ENCODE measurements at regions not wholly inside any gene's neighbourhood (a gene's known extent, or its start where the extent isn't known, plus 50 kb on each side); places are given as distances from the start of the nearest gene placed in this dataset.

- Histone ChIP-seq H3K36me3 (no peaks in the 10 kb centered on the region), H3K4me2 (no peak overlapping the region), H3K9ac (no peak overlapping the region), H3K9me3 (ENCODE audit: low read depth) (no peaks in the 10 kb centered on the region), H3K4me3 (no peak overlapping the region), H2AFZ (replicated peaks) (no peak overlapping the region), H3K79me2 (ENCODE audit: low read depth) (no peaks in the 10 kb centered on the region), H3K27ac (no peak overlapping the region), H3K27me3 (no peaks in the 10 kb centered on the region), H4K20me1 (ENCODE audit: low read depth) (no peaks in the 10 kb centered on the region), H3K4me1 (no peaks in the 10 kb centered on the region), H3F3A (ENCODE audit: low read depth) (no peaks in the 10 kb centered on the region)
- TF ChIP-seq EZH2 (IDR thresholded peaks at IDR 0.05) (no peak), CTCF (IDR thresholded peaks at IDR 0.05) (no peak), EZH2phosphoT487 (IDR thresholded peaks at IDR 0.05) (no peak)
- H3K27ac Mint-ChIP-seq, result no peak overlapping the region
- peaks cover 2% of the 10 kb centered on the region for H3K27me3 Mint-ChIP-seq (ENCODE audit: insufficient read depth, low read depth)
- peaks cover 3% of the 10 kb centered on the region for H3K9me3 Mint-ChIP-seq
- H3K4me3 Mint-ChIP-seq, result no peak overlapping the region
- no peak for DNase-seq (ENCODE audit: low spot score)
- no peaks in the 10 kb centered on the region for H3K36me3 Mint-ChIP-seq
- peaks cover 6% of the 10 kb centered on the region for H3K4me1 Mint-ChIP-seq
Observed at GRCh38 chr17:73940511-73940910, 263.0 kb upstream of the RPL38 start.

GRCh38 chr17:73941919-73942530, 261.5 kb upstream of the RPL38 start:
- Histone ChIP-seq H3K4me1 (no peaks in the 10 kb centered on the region), H3K9me3 (ENCODE audit: low read depth) (no peaks in the 10 kb centered on the region), H3K27ac (no peak overlapping the region), H3K4me2 (no peak overlapping the region), H3K27me3 (no peaks in the 10 kb centered on the region), H3K79me2 (ENCODE audit: low read depth) (no peaks in the 10 kb centered on the region), H2AFZ (replicated peaks) (no peak overlapping the region), H4K20me1 (ENCODE audit: low read depth) (no peaks in the 10 kb centered on the region), H3K4me3 (no peak overlapping the region), H3K9ac (no peak overlapping the region), H3F3A (ENCODE audit: low read depth) (no peaks in the 10 kb centered on the region), H3K36me3 (no peaks in the 10 kb centered on the region)
- H3K36me3 Mint-ChIP-seq, result no peaks in the 10 kb centered on the region
- DNase-seq (ENCODE audit: low spot score), result no peak
- peaks cover 6% of the 10 kb centered on the region for H3K4me1 Mint-ChIP-seq
- H3K27me3 Mint-ChIP-seq (ENCODE audit: insufficient read depth, low read depth), result peaks cover 5% of the 10 kb centered on the region
- no peak overlapping the region for H3K4me3 Mint-ChIP-seq
- H3K9me3 Mint-ChIP-seq, result peaks cover 3% of the 10 kb centered on the region
- no peak for TF ChIP-seq EZH2 (IDR thresholded peaks at IDR 0.05)
- H3K27ac Mint-ChIP-seq, result no peak overlapping the region

DNA sequence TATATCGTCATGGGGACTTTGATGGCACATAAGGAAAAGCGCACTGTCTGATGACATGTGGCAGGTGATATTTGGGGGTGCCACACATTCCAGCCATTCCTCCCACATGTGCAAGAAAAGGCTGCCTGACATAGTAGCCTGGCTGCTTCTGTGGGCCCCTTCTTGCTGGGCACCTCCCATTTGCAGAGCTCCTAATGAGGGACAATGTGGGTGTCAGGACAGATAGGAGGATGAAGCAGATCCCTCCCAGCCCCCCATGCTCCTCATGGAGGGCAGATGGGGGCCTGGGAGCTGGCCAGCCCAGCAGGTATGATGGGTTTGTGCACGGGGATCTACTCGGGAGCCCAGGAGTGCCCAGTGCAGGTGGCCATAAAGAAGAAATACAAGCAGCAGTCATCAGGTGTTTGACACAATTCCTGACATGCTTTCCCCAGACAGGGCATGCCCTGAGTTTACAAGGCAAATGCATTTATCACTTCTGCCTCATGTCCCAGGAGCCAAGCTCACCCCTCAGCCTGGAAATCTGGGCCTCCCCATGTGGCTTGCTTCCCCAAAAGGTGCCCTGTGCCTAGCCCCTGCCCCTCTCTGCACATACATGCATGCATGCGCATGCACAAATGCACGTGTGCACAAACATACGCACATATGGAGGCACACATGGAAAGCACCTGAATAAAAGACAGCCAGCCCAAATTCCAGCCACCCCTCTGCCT, 260.6 kb upstream of the RPL38 start:
- no peak overlapping the region for H3K4me3 ChIP-seq
- H3K4me2 ChIP-seq, result no peak overlapping the region
- no peak for DNase-seq (ENCODE audit: low spot score)
- Mint-ChIP-seq H3K36me3 (no peaks in the 10 kb centered on the region), H3K27ac (no peak overlapping the region), H3K4me1 (peaks cover 6% of the 10 kb centered on the region), H3K27me3 (ENCODE audit: insufficient read depth, low read depth) (peaks cover 5% of the 10 kb centered on the region), H3K4me3 (no peak overlapping the region), H3K9me3 (peaks cover 5% of the 10 kb centered on the region)
- H2AFZ ChIP-seq (replicated peaks), result no peak overlapping the region
- TF ChIP-seq EZH2phosphoT487 (IDR thresholded peaks at IDR 0.05) (no peak), CTCF (IDR thresholded peaks at IDR 0.05) (no peak), EZH2 (IDR thresholded peaks at IDR 0.05) (no peak)
- no peaks in the 10 kb centered on the region for H3K27me3 ChIP-seq
- no peaks in the 10 kb centered on the region for H3K36me3 ChIP-seq
- no peaks in the 10 kb centered on the region for H3K79me2 ChIP-seq (ENCODE audit: low read depth)
- H3K27ac ChIP-seq, result no peak overlapping the region
- H3K9ac ChIP-seq, result no peak overlapping the region
- no peaks in the 10 kb centered on the region for H4K20me1 ChIP-seq (ENCODE audit: low read depth)
- no peaks in the 10 kb centered on the region for H3F3A ChIP-seq (ENCODE audit: low read depth)
- no peaks in the 10 kb centered on the region for H3K9me3 ChIP-seq (ENCODE audit: low read depth)
- H3K4me1 ChIP-seq, result no peaks in the 10 kb centered on the region

All from neural progenitor cell (in vitro differentiated cells).